GM13977 (cell line): ENCODE measurements at regions not wholly inside any gene's neighbourhood (a gene's known extent, or its start where the extent isn't known, plus 50 kb on each side); places are given as distances from the start of the nearest gene placed in this dataset.

ENCODE experiments used
- DNase-seq: peaks from one replicate; pipeline ENCODE4 v3.0.0; 2012; ENCODE audit warnings: low spot score
- CTCF ChIP-seq: IDR thresholded peaks from 2 replicates; pipeline ENCODE4 v1.5.1; 2012; ENCODE audit warnings: mild to moderate bottlenecking, control low read depth; ENCODE audit not compliant: insufficient read depth; ENCODE audit errors: extremely low read depth, missing control alignments
- in situ Hi-C: fragments of 300-500 bp; cut with MboI; formaldehyde crosslinking; loops from one replicate; pipeline ENCODE4 v1.12.0; 2022; ENCODE audit warnings: low sequenced_read_pairs, low pct_unique_long_range_greater_than_20kb, mixed read lengths, inconsistent platforms; ENCODE audit not compliant: unreplicated experiment

- DNase-seq: no peak
- in situ Hi-C loops: no loop called here
- TF ChIP-seq CTCF: no peak
Observed at GRCh38 chr4:147049946-147050345, 104.3 kb upstream of the TTC29 start.

GRCh38 chr4:147050356-147050765, 104.7 kb upstream of the TTC29 start:
- no peak for DNase-seq
- TF ChIP-seq CTCF: no peak
- in situ Hi-C loops: no loop called here

- in situ Hi-C loops: no loop called here
- TF ChIP-seq CTCF: no peak
- no peak for DNase-seq
Observed at GRCh38 chr4:147052361-147052760, 106.7 kb upstream of the TTC29 start.

- in situ Hi-C loops: no loop called here
- no peak for DNase-seq
- no peak for TF ChIP-seq CTCF
Observed at GRCh38 chr4:147054228-147054872, 108.7 kb upstream of the TTC29 start.

GRCh38 chr4:147056940-147057610, 111.4 kb upstream of the TTC29 start:
- DNase-seq: no peak
- TF ChIP-seq CTCF: no peak
- in situ Hi-C loops: no loop called here

GRCh38 chr4:147057611-147058190, 112.0 kb upstream of the TTC29 start:
- in situ Hi-C loops: no loop called here
- no peak for TF ChIP-seq CTCF
- no peak for DNase-seq
